ENCODE measurements at regions not wholly inside any gene's neighbourhood (a gene's known extent, or its start where the extent isn't known, plus 50 kb on each side); places are given as distances from the start of the nearest gene placed in this dataset.
A peak's percentile ranks its signal among the peaks of the same experiment; 100 is the strongest.

DNA sequence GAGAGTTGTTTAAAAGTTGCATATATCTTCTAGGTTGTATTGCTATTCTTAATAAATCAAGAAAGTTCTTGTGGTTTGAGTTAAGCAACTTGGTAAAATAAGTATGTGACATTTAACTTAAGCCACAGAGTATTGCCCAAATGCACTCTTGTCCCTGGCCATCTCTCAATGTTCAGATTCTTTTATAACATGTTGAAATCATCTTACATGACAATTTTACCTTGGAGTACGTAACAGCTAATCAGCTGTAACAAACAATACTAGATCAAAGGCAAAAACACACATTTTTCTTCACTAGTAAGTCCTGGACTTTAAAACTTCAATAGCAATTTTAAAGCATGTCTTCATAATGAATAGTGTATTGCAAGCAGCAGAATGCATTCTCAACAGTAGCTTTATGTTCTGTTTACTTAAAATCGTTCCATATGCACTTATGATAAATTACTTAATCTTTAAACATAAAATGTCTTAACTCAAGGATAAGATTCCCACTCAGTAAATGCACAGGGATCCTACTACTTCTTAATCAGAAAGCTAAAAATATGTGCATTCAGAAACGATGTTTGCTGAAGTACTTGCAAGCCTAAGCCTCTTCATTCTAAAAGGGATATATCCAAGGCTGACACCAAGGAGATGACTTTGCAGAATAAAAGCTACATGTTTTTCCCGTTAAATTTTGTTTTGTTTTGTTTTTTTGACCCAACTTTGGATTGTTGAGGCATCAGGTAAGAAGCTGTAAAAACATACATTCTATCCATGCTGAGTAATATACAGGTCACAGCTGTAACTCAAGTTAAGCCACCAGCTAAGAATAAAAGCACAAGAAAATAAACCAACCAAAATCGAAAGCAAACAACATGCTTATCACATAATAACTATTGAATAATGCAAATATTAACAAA is 86.1 kb upstream of the NFIB start:
- Histone ChIP-seq H3K27me3 (no peaks in the 10 kb centered on the region), H3K4me1 (no peaks in the 10 kb centered on the region), H3K36me3 (no peaks in the 10 kb centered on the region), H3K27ac (no peak overlapping the region), H3K9me3 (no peaks in the 10 kb centered on the region), H3K4me3 (no peak overlapping the region)
- ATAC-seq (no peak), DNase-seq (no peak)
- TF ChIP-seq, protein P1, sequence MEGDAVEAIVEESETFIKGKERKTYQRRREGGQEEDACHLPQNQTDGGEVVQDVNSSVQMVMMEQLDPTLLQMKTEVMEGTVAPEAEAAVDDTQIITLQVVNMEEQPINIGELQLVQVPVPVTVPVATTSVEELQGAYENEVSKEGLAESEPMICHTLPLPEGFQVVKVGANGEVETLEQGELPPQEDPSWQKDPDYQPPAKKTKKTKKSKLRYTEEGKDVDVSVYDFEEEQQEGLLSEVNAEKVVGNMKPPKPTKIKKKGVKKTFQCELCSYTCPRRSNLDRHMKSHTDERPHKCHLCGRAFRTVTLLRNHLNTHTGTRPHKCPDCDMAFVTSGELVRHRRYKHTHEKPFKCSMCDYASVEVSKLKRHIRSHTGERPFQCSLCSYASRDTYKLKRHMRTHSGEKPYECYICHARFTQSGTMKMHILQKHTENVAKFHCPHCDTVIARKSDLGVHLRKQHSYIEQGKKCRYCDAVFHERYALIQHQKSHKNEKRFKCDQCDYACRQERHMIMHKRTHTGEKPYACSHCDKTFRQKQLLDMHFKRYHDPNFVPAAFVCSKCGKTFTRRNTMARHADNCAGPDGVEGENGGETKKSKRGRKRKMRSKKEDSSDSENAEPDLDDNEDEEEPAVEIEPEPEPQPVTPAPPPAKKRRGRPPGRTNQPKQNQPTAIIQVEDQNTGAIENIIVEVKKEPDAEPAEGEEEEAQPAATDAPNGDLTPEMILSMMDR (IDR thresholded peaks at IDR 0.05): no peak
- TF ChIP-seq POLR2A (IDR thresholded peaks at IDR 0.05): no peak
- WGBS (ENCODE audit: insufficient coverage, low coverage, low lambda C conversion rate, missing lambda C conversion rate): 31% methylated on average over 5 of the region's 5 CpGs
- intact Hi-C loops (cut with DNase I): no loop called here

DNA sequence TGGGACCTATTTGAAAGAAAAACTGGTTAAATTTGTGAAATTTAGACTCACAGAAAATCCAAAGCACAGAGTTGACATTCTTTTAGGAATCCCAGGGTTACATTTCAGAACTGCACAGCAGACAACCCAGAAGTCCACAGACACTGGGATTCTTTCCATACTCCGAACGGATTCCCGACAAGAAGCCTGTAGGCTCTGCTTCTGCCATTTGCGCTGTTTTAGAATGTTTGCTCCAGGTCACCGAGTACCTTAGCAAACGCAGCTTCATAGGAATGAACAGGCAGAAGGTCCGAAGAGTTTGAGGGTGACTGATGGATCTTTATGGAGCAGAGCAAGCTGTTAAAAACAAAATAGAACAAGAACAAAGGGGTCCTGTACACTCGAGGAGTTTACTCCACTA is 84.5 kb upstream of the NFIB start:
- no peak overlapping the region for H3K27ac ChIP-seq
- H3K27me3 ChIP-seq: no peaks in the 10 kb centered on the region
- no peaks in the 10 kb centered on the region for H3K4me1 ChIP-seq
- H3K36me3 ChIP-seq: no peaks in the 10 kb centered on the region
- 83% methylated on average over 8 of the region's 8 CpGs for WGBS (ENCODE audit: insufficient coverage, low coverage, low lambda C conversion rate, missing lambda C conversion rate)
- ATAC-seq (no peak), DNase-seq (no peak)
- TF ChIP-seq, protein P1 (IDR thresholded peaks at IDR 0.05): no peak
- TF ChIP-seq POLR2A (IDR thresholded peaks at IDR 0.05): no peak
- intact Hi-C loops (cut with DNase I): no loop called here
- no peak overlapping the region for H3K4me3 ChIP-seq
- no peaks in the 10 kb centered on the region for H3K9me3 ChIP-seq

DNA sequence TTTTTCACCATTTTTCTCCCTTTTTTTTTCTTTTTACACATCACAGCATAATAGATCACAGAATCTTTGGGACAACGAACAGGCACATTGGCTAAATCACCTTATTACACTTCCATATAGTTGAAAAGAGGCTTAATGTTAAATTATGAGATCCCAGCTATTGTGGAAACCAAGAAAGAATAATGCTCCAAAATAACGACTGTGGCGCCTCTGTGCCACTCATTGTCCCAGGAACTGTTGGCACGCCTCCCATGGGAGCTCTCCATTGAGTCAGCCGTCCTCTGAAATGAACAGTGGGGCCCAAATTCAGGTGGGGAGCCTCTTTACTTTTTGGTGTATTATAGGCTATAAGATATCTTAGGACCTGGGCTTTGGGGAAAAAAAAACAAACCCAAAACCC is 82.2 kb upstream of the NFIB start:
- Histone ChIP-seq H3K4me3 (no peak overlapping the region), H3K27me3 (no peaks in the 10 kb centered on the region), H3K9me3 (no peaks in the 10 kb centered on the region), H3K4me1 (no peaks in the 10 kb centered on the region), H3K27ac (no peak overlapping the region), H3K36me3 (no peaks in the 10 kb centered on the region)
- no peak for TF ChIP-seq POLR2A (IDR thresholded peaks at IDR 0.05)
- TF ChIP-seq, protein P1 (IDR thresholded peaks at IDR 0.05): no peak
- WGBS (ENCODE audit: insufficient coverage, low coverage, low lambda C conversion rate, missing lambda C conversion rate): 76% methylated on average over 5 of the region's 5 CpGs
- no peak for DNase-seq
- intact Hi-C loops (cut with DNase I): no loop called here
- no peak for ATAC-seq

DNA sequence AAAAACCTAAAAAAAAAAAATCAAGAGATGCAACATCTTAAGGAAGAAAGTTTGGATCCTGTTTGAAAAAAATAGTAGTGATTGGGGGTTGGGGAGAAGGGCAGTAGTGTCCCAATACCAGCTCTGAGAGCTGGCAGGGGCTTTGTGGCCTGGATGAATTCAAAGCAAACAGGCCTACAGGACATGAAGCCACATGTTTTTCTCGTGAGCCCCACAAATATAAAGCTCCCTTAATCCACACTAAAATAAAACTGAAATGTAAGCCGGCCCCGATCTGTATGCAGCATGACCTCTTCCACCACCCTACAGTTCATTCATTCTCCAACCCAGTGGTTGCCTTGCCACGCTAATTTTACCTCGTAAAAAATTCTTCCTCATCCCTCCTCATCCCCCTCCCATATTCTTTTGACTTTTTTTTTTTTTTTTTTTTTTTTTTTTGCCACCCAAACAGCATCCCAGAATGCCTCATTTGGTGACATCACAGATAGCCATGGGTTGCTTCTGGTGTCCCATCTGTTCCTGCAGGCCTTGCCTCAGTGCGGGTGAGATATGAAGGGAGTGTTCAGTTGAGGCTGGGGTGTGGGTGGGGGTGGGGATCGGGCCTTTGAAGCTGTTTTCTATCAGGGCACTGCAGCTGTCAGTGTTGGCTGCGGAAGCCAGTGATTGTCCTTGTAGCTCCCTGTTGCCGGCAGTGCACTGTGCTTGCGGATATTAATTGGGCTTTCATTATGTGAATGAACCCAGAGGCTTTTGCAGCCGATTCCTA is 81.6 kb upstream of the NFIB start:
- Histone ChIP-seq H3K27ac (no peak overlapping the region), H3K9me3 (no peaks in the 10 kb centered on the region), H3K4me1 (no peaks in the 10 kb centered on the region), H3K4me3 (no peak overlapping the region), H3K27me3 (no peaks in the 10 kb centered on the region), H3K36me3 (no peaks in the 10 kb centered on the region)
- 76% methylated on average over 8 of the region's 11 CpGs for WGBS (ENCODE audit: insufficient coverage, low coverage, low lambda C conversion rate, missing lambda C conversion rate)
- TF ChIP-seq, protein P1 (IDR thresholded peaks at IDR 0.05): no peak
- no peak for TF ChIP-seq POLR2A (IDR thresholded peaks at IDR 0.05)
- ATAC-seq (peak in 1 of 4 donors; percentile 22), DNase-seq (no peak)
- intact Hi-C loops (cut with DNase I): no loop called here
